ENCODE measurements at regions not wholly inside any gene's neighbourhood (a gene's known extent, or its start where the extent isn't known, plus 50 kb on each side); places are given as distances from the start of the nearest gene placed in this dataset.

- H4K20me1 ChIP-seq (ENCODE audit: control insufficient read depth, insufficient read depth, low read depth, low read length): no peaks in the 10 kb centered on the region
- no peaks in the 10 kb centered on the region for H3K36me3 ChIP-seq (ENCODE audit: control insufficient read depth, low read length)
- H3K4me2 ChIP-seq (ENCODE audit: low read length): no peak overlapping the region
- H3K79me2 ChIP-seq (ENCODE audit: control insufficient read depth, low read length): no peaks in the 10 kb centered on the region
- H3K9me3 ChIP-seq (ENCODE audit: control insufficient read depth, insufficient read depth, low read length): no peaks in the 10 kb centered on the region
- H3K4me1 ChIP-seq (ENCODE audit: control insufficient read depth, low read length): no peaks in the 10 kb centered on the region
- H3K9me2 ChIP-seq (replicated peaks; ENCODE audit: control insufficient read depth, low read length): no peaks in the 10 kb centered on the region
- no peak overlapping the region for H3K4me3 ChIP-seq (ENCODE audit: low read length)
- H3K27me3 ChIP-seq (ENCODE audit: control insufficient read depth, low read length): no peaks in the 10 kb centered on the region
- no peaks in the 10 kb centered on the region for H3F3A ChIP-seq (ENCODE audit: control insufficient read depth, insufficient read depth)
- no peak overlapping the region for H3K27ac ChIP-seq (ENCODE audit: low read depth, low read length)
- no peak for TF ChIP-seq EZH2phosphoT487 (IDR thresholded peaks at IDR 0.05; ENCODE audit: borderline replicate concordance, low read length)
- TF ChIP-seq, protein P1, sequence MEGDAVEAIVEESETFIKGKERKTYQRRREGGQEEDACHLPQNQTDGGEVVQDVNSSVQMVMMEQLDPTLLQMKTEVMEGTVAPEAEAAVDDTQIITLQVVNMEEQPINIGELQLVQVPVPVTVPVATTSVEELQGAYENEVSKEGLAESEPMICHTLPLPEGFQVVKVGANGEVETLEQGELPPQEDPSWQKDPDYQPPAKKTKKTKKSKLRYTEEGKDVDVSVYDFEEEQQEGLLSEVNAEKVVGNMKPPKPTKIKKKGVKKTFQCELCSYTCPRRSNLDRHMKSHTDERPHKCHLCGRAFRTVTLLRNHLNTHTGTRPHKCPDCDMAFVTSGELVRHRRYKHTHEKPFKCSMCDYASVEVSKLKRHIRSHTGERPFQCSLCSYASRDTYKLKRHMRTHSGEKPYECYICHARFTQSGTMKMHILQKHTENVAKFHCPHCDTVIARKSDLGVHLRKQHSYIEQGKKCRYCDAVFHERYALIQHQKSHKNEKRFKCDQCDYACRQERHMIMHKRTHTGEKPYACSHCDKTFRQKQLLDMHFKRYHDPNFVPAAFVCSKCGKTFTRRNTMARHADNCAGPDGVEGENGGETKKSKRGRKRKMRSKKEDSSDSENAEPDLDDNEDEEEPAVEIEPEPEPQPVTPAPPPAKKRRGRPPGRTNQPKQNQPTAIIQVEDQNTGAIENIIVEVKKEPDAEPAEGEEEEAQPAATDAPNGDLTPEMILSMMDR (IDR thresholded peaks at IDR 0.05; ENCODE audit: low read depth, low read length, poor library complexity, severe bottlenecking): no peak
Measured at GRCh38 chr4:19300213-19300612, 951.5 kb upstream of the SLIT2 start.

DNA sequence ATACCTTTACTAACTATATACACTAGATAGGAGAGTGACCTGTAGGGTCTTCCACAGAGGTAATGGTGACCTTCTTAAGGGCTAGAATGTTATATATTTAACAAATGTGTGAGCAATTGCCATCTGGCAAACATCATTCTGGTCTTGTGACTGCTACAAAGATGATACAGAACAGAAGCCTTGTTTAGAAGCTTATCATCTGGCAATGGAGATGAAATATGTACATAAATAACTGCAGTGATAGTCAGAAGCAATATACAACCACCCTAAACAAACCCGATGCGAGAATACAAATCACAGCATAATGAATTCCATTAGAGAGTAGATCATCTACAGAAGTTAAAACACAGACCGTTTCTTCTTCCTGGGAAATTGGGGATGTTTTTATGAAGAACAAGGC lies 952.7 kb upstream of the SLIT2 start:
- H3K9me3 ChIP-seq (ENCODE audit: control insufficient read depth, insufficient read depth, low read length): no peaks in the 10 kb centered on the region
- TF ChIP-seq EZH2phosphoT487 (IDR thresholded peaks at IDR 0.05; ENCODE audit: borderline replicate concordance, low read length): no peak
- TF ChIP-seq, protein P1 (IDR thresholded peaks at IDR 0.05; ENCODE audit: low read depth, low read length, poor library complexity, severe bottlenecking): no peak
- H3K27me3 ChIP-seq (ENCODE audit: control insufficient read depth, low read length): no peaks in the 10 kb centered on the region
- no peak overlapping the region for H3K4me3 ChIP-seq (ENCODE audit: low read length)
- H3K36me3 ChIP-seq (ENCODE audit: control insufficient read depth, low read length): no peaks in the 10 kb centered on the region
- H3K4me2 ChIP-seq (ENCODE audit: low read length): no peak overlapping the region
- H4K20me1 ChIP-seq (ENCODE audit: control insufficient read depth, insufficient read depth, low read depth, low read length): no peaks in the 10 kb centered on the region
- no peaks in the 10 kb centered on the region for H3K4me1 ChIP-seq (ENCODE audit: control insufficient read depth, low read length)
- no peaks in the 10 kb centered on the region for H3K9me2 ChIP-seq (replicated peaks; ENCODE audit: control insufficient read depth, low read length)
- H3K27ac ChIP-seq (ENCODE audit: low read depth, low read length): no peak overlapping the region
- H3K79me2 ChIP-seq (ENCODE audit: control insufficient read depth, low read length): no peaks in the 10 kb centered on the region
- no peaks in the 10 kb centered on the region for H3F3A ChIP-seq (ENCODE audit: control insufficient read depth, insufficient read depth)

GRCh38 chr4:19293781-19294180 lies 957.9 kb upstream of the SLIT2 start:
- Histone ChIP-seq H3K27me3 (ENCODE audit: control insufficient read depth, low read length) (no peaks in the 10 kb centered on the region), H3K36me3 (ENCODE audit: control insufficient read depth, low read length) (no peaks in the 10 kb centered on the region), H3K9me2 (replicated peaks; ENCODE audit: control insufficient read depth, low read length) (no peaks in the 10 kb centered on the region), H3K79me2 (ENCODE audit: control insufficient read depth, low read length) (no peaks in the 10 kb centered on the region), H3K4me1 (ENCODE audit: control insufficient read depth, low read length) (no peaks in the 10 kb centered on the region), H4K20me1 (ENCODE audit: control insufficient read depth, insufficient read depth, low read depth, low read length) (no peaks in the 10 kb centered on the region), H3K27ac (ENCODE audit: low read depth, low read length) (no peak overlapping the region), H3F3A (ENCODE audit: control insufficient read depth, insufficient read depth) (no peaks in the 10 kb centered on the region), H3K9me3 (ENCODE audit: control insufficient read depth, insufficient read depth, low read length) (no peaks in the 10 kb centered on the region), H3K4me2 (ENCODE audit: low read length) (no peak overlapping the region), H3K4me3 (ENCODE audit: low read length) (no peak overlapping the region)
- TF ChIP-seq, protein P1 (IDR thresholded peaks at IDR 0.05; ENCODE audit: low read depth, low read length, poor library complexity, severe bottlenecking): no peak
- TF ChIP-seq EZH2phosphoT487 (IDR thresholded peaks at IDR 0.05; ENCODE audit: borderline replicate concordance, low read length): no peak

GRCh38 chr4:19293080-19293479 lies 958.6 kb upstream of the SLIT2 start:
- no peaks in the 10 kb centered on the region for H3K9me2 ChIP-seq (replicated peaks; ENCODE audit: control insufficient read depth, low read length)
- H3K27me3 ChIP-seq (ENCODE audit: control insufficient read depth, low read length): no peaks in the 10 kb centered on the region
- TF ChIP-seq, protein P1 (IDR thresholded peaks at IDR 0.05; ENCODE audit: low read depth, low read length, poor library complexity, severe bottlenecking): no peak
- no peak for TF ChIP-seq EZH2phosphoT487 (IDR thresholded peaks at IDR 0.05; ENCODE audit: borderline replicate concordance, low read length)
- no peak overlapping the region for H3K4me2 ChIP-seq (ENCODE audit: low read length)
- no peak overlapping the region for H3K27ac ChIP-seq (ENCODE audit: low read depth, low read length)
- no peaks in the 10 kb centered on the region for H3K36me3 ChIP-seq (ENCODE audit: control insufficient read depth, low read length)
- H4K20me1 ChIP-seq (ENCODE audit: control insufficient read depth, insufficient read depth, low read depth, low read length): no peaks in the 10 kb centered on the region
- H3K4me1 ChIP-seq (ENCODE audit: control insufficient read depth, low read length): no peaks in the 10 kb centered on the region
- H3K9me3 ChIP-seq (ENCODE audit: control insufficient read depth, insufficient read depth, low read length): no peaks in the 10 kb centered on the region
- H3F3A ChIP-seq (ENCODE audit: control insufficient read depth, insufficient read depth): no peaks in the 10 kb centered on the region
- H3K4me3 ChIP-seq (ENCODE audit: low read length): no peak overlapping the region
- no peaks in the 10 kb centered on the region for H3K79me2 ChIP-seq (ENCODE audit: control insufficient read depth, low read length)

Data from DOHH2 (cell line).